Transverse colon (tissue), 3 donors: ENCODE measurements at regions not wholly inside any gene's neighbourhood (a gene's known extent, or its start where the extent isn't known, plus 50 kb on each side); places are given as distances from the start of the nearest gene placed in this dataset.

Experiments
- CTCF ChIP-seq, 5 experiments: fragments of 200-600 bp in 3 of 5; fragments of 450-650 bp in 2 of 5; sonication (generic) in 3 of 5; IDR thresholded peaks; 1 replicate in 2 of 5; 2 replicates in 3 of 5; pipeline ENCODE4 v1.5.1; 2016 to 2017; ENCODE audit warnings: antibody characterized with exemption in 5 of 5, inconsistent platforms in 3 of 5, mild to moderate bottlenecking in 2 of 5, moderate library complexity in 1 of 5
- POLR2A ChIP-seq: fragments of 450-650 bp; IDR thresholded peaks from one replicate; pipeline ENCODE4 v1.6.1; 2016; ENCODE audit warnings: antibody characterized with exemption, mild to moderate bottlenecking, moderate library complexity

- TF ChIP-seq CTCF (IDR thresholded peaks at IDR 0.05) = no peak
- no peak for TF ChIP-seq POLR2A
These were observed 115.0 kb upstream of the INPP4B start for GRCh38 chr4:142960867-142961644.
